ENCODE measurements at regions not wholly inside any gene's neighbourhood (a gene's known extent, or its start where the extent isn't known, plus 50 kb on each side); places are given as distances from the start of the nearest gene placed in this dataset.
A peak's percentile ranks its signal among the peaks of the same experiment; 100 is the strongest.
"Not testable (repeated sequence)": the region's sequence is repeated elsewhere in the genome, so short reads cannot be mapped to it uniquely, and the experiment has no call there.

DNA sequence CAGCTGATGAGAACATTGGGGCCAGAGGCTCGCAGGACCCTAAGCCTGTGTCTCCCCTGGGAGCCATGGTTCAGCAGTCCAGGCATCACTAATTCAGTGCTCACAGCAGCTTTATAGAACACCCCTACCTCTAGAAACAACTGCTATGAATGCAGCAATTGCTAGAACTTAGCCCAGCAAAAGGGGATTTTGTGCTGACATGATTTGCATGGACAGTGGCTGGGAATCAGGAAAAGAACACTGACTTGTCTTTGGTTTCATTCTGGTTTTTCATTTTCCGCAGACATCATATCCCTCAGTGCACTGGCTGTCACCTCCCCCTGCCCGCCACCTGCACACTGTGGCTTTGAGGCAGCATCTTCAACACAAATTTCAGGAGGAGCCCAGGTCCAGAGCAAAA lies 3964.9 kb upstream of the TPTE start:
- DNase-seq (ENCODE audit: low read depth), result not testable (repeated sequence)

- DNase-seq (ENCODE audit: low read depth), result not testable (repeated sequence)
These were observed 3964.0 kb upstream of the TPTE start for GRCh38 chr21:6557415-6557814.

DNA sequence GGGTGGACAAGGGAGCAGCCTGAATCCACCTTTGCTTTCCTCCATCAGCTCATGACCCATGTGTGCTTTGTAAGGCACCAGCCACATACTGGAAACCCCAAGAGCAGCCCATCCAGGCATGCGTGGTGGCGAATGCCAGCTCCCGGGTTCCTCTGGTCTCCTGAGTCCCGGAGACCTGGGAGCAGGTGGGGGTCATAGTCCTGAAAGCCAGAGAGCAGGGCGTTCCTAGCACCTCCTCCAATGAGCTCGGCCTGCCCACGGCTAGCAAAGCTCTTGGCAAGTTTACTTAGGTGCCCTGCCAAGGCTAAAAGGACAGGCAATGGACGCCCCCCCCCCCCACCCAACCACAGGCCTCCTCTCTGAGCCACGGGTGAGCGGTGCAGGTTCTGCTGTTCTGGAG lies 3960.2 kb upstream of the TPTE start:
- DNase-seq (ENCODE audit: low read depth), result not testable (repeated sequence)

GRCh38 chr21:6561578-6561977 lies 3959.8 kb upstream of the TPTE start:
- DNase-seq (ENCODE audit: low read depth), result not testable (repeated sequence)

DNA sequence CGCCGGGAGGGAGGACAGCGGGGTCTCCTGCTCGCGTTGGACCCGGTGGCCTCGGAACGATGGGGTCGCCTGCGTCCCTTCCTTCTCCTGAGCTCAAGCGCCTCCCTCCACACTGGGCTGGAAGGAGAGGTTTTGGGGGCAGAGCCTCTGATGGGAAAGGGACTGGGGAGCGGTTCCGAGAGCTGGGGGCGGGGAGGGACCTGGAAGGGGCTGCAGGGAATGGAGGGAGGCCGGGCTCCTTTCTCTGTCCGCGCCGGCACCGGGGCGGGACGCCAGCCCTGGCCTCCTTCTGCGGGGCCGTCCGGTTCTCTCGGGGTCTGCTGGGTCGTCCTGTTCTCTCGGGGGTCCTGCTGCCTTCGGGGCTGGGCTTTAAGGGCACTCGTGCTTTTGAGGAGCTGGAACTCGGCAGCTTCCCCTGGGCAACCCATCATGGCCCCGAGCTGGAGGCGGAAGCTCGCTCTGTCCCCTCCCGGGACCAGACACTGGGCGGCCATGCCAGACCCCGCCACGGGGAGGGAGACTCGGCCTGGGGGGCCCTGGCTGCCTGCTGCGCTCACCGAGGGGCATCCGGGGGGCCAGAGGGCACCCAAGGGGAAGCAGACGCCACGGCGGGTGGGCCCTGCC lies 3956.7 kb upstream of the TPTE start:
- not testable (repeated sequence) for DNase-seq (ENCODE audit: low read depth)

DNA sequence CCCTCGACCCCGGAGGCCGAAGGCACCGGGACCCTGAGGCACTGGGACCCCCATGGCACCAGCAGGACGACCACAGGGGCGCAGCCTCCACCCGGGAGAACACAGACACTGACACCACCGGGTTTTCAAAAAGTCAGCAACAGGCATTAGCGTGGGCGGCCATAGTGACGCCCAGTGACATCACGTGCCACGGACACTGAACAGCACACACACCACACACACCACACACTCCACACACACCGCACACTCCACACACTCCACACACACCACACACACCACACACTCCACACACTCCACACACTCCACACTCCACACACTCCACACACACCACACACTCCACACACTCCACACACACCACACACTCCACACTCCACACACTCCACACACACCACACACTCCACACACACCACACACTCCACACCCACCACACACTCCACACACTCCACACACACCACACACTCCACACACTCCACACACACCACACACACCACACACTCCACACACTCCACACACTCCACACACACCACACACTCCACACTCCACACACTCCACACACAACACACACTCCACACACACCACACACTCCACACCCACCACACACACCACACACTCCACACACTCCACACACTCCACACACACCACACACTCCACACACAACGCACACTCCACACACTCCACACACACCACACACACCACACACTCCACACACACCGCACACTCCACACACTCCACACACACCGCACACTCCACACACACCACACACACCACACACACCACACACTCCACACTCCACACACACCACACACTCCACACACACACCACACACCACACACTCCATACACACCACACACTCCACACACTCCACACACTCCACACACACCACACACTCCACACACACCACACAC lies 3955.9 kb upstream of the TPTE start:
- DNase-seq (ENCODE audit: low read depth), result peak; percentile 5

GRCh38 chr21:6567542-6567941 lies 3953.8 kb upstream of the TPTE start:
- not testable (repeated sequence) for DNase-seq (ENCODE audit: low read depth)

- DNase-seq (ENCODE audit: low read depth), result not testable (repeated sequence)
These were observed 3952.2 kb upstream of the TPTE start for GRCh38 chr21:6569152-6569551.

- DNase-seq (ENCODE audit: low read depth), result not testable (repeated sequence)
These were observed 3951.6 kb upstream of the TPTE start for GRCh38 chr21:6569587-6570392.

GRCh38 chr21:6570700-6571368 lies 3950.5 kb upstream of the TPTE start:
- DNase-seq (ENCODE audit: low read depth), result not testable (repeated sequence)

DNA sequence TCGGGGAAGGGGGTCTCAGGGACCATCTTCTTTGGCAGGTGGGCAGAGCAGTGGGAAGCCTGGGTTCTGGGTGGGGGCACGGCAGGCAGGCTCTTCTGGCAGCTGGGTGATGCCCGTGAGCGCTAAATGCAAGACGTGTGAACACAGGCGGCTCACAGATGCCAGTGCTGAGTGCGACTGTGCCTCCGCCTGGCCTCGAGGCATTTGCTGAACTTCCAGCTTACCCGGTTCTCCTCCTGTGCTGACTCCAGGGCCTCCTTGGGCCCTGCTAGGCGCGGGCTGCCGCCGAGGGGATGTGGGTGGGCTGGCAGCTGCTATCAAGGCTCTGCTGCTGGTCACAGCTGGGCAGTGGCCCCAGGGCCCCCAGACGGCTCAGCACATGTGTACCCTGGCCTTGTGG lies 3947.8 kb upstream of the TPTE start:
- DNase-seq (ENCODE audit: low read depth), result not testable (repeated sequence)

DNA sequence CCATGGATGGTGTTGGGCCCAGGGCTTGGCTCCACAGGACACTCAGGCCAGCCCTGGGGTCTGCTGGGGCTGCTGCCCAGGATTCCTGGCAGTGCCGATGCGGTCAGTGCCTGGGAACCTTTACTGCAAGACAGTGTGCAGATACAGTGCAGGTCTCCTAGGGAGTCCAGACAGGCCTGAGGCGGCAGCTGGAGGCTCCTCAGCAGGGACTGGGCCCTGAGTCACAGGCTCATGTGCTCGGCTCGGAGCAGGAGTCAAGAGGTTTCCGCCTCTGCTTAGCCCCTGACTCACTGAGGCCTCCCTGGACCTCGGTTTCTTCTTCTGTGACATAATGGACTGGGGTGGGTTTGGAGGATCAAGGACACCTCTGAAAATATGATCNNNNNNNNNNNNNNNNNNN lies 3941.6 kb upstream of the TPTE start:
- DNase-seq (ENCODE audit: low read depth), result not testable (repeated sequence)
